H9 (cell line): ENCODE measurements at regions not wholly inside any gene's neighbourhood (a gene's known extent, or its start where the extent isn't known, plus 50 kb on each side); places are given as distances from the start of the nearest gene placed in this dataset.

Experiments used
- DNase-seq: peaks from one replicate; pipeline ENCODE4 v3.0.0-alpha.2; 2017
- H2AFZ ChIP-seq: one replicate; pipeline ENCODE4 v1.6.1; 2013; ENCODE audit warnings: mild to moderate bottlenecking, low read length, control low read depth, moderate library complexity
- H2AK5ac ChIP-seq: 2 replicates; pipeline ENCODE4 v1.6.1; 2013; ENCODE audit warnings: low read length, control low read depth, mixed read lengths; ENCODE audit not compliant: insufficient read length
- H2BK120ac ChIP-seq: one replicate; pipeline ENCODE4 v1.6.1; 2013; ENCODE audit warnings: low read depth, mild to moderate bottlenecking, low read length, control low read depth, inconsistent platforms; ENCODE audit not compliant: poor library complexity, severe bottlenecking
- H2BK12ac ChIP-seq: 2 replicates; pipeline ENCODE4 v1.6.1; 2013; ENCODE audit warnings: low read length, control low read depth, mixed read lengths, low read depth; ENCODE audit not compliant: insufficient read length
- H2BK15ac ChIP-seq: 2 replicates; pipeline ENCODE4 v1.6.1; 2013; ENCODE audit warnings: low read depth, low read length, control low read depth
- H2BK20ac ChIP-seq: one replicate; pipeline ENCODE4 v1.6.1; 2013; ENCODE audit warnings: low read depth, mild to moderate bottlenecking, low read length, control low read depth, inconsistent platforms; ENCODE audit not compliant: poor library complexity, severe bottlenecking
- H2BK5ac ChIP-seq: 2 replicates; pipeline ENCODE4 v1.6.1; 2013; ENCODE audit warnings: low read length, control low read depth, mixed read lengths; ENCODE audit not compliant: insufficient read length
- H3K14ac ChIP-seq: 2 replicates; pipeline ENCODE4 v1.6.1; 2013; ENCODE audit warnings: low read length, control low read depth; ENCODE audit not compliant: insufficient read depth
- H3K18ac ChIP-seq: 2 replicates; pipeline ENCODE4 v1.6.1; 2013; ENCODE audit warnings: low read depth, mild to moderate bottlenecking, mixed read lengths, low read length, control low read depth; ENCODE audit not compliant: insufficient read length
- H3K23ac ChIP-seq: 2 replicates; pipeline ENCODE4 v1.6.1; 2013; ENCODE audit warnings: low read length, control low read depth, mixed read lengths, low read depth; ENCODE audit not compliant: insufficient read length
- H3K23me2 ChIP-seq: 2 replicates; pipeline ENCODE4 v1.6.1; 2013; ENCODE audit warnings: low read depth, mild to moderate bottlenecking, mixed read lengths, low read length, control low read depth; ENCODE audit not compliant: insufficient read length, poor library complexity, severe bottlenecking
- H3K27ac ChIP-seq: 2 replicates; pipeline ENCODE4 v1.5.1; 2013; ENCODE audit warnings: low read length, control low read depth, mixed read lengths, low read depth; ENCODE audit not compliant: insufficient read length
- H3K27me3 ChIP-seq: 2 replicates; pipeline ENCODE4 v1.6.1; 2013; ENCODE audit warnings: low read length, control low read depth, inconsistent platforms; ENCODE audit not compliant: insufficient read depth
- H3K4ac ChIP-seq: 2 replicates; pipeline ENCODE4 v1.6.1; 2013; ENCODE audit warnings: low read depth, mild to moderate bottlenecking, control low read depth, inconsistent platforms, low read length, moderate library complexity
- H3K4me1 ChIP-seq: 2 replicates; pipeline ENCODE4 v1.6.1; 2013; ENCODE audit warnings: low read length, control low read depth, inconsistent platforms; ENCODE audit not compliant: insufficient read depth
- H3K4me2 ChIP-seq: 2 replicates; pipeline ENCODE4 v1.6.1; 2013; ENCODE audit warnings: low read length, control low read depth, mixed read lengths; ENCODE audit not compliant: insufficient read length, insufficient read depth
- H3K56ac ChIP-seq: 2 replicates; pipeline ENCODE4 v1.6.1; 2013; ENCODE audit warnings: low read depth, mild to moderate bottlenecking, mixed read lengths, low read length, control low read depth; ENCODE audit not compliant: insufficient read length
- H3K79me1 ChIP-seq: 2 replicates; pipeline ENCODE4 v1.6.1; 2013; ENCODE audit warnings: low read depth, mild to moderate bottlenecking, moderate library complexity, low read length, control low read depth, inconsistent platforms; ENCODE audit not compliant: insufficient read depth, poor library complexity, severe bottlenecking
- H3K79me2 ChIP-seq: 2 replicates; pipeline ENCODE4 v1.6.1; 2013; ENCODE audit warnings: low read length, control low read depth, inconsistent platforms; ENCODE audit not compliant: insufficient read depth
- H3K9ac ChIP-seq: 2 replicates; pipeline ENCODE4 v1.6.1; 2013; ENCODE audit warnings: low read length, control low read depth, mixed read lengths; ENCODE audit not compliant: insufficient read length; ENCODE audit errors: extremely low read depth
- H3K9me3 ChIP-seq: one replicate; pipeline ENCODE4 v1.6.1; 2013; ENCODE audit warnings: low read depth, low read length, inconsistent platforms; ENCODE audit not compliant: control insufficient read depth
- H3T11ph ChIP-seq: one replicate; pipeline ENCODE4 v1.6.1; 2013; ENCODE audit warnings: mild to moderate bottlenecking, low read length, control low read depth, inconsistent platforms
- H4K20me1 ChIP-seq: one replicate; pipeline ENCODE4 v1.6.1; 2013; ENCODE audit not compliant: control insufficient read depth, insufficient read length, insufficient read depth
- H4K5ac ChIP-seq: 2 replicates; pipeline ENCODE4 v1.6.1; 2013; ENCODE audit warnings: low read depth, mild to moderate bottlenecking, mixed read lengths, low read length, control low read depth; ENCODE audit not compliant: insufficient read length
- H4K8ac ChIP-seq: replicated peaks from 2 replicates; pipeline ENCODE4 v1.6.1; 2013; ENCODE audit warnings: low read length, control low read depth, mixed read lengths, low read depth; ENCODE audit not compliant: insufficient read length
- H4K91ac ChIP-seq: 2 replicates; pipeline ENCODE4 v1.6.1; 2013; ENCODE audit warnings: low read depth, mild to moderate bottlenecking, moderate library complexity, mixed read lengths, low read length, control low read depth; ENCODE audit not compliant: insufficient read length
- H3K27ac Mint-ChIP-seq, 3 experiments: 2 replicates in 2 of 3; 3 replicates in 1 of 3; pipeline ENCODE4 v1.8.0; 2020 to 2021; ENCODE audit warnings: mixed read lengths in 3 of 3, mild to moderate bottlenecking in 1 of 3, moderate library complexity in 1 of 3
- H3K27me3 Mint-ChIP-seq: 2 replicates; pipeline ENCODE4 v1.8.0; 2021; ENCODE audit warnings: low read depth, mild to moderate bottlenecking, moderate library complexity, mixed read lengths
- H3K36me3 Mint-ChIP-seq, 3 experiments: 2 replicates in 2 of 3; 3 replicates in 1 of 3; pipeline ENCODE4 v1.8.0; 2020 to 2021; ENCODE audit warnings: low read depth in 3 of 3, mixed read lengths in 3 of 3; ENCODE audit not compliant: insufficient read depth in 1 of 3
- H3K4me1 Mint-ChIP-seq, 2 experiments: 2 replicates each; pipeline ENCODE4 v1.8.0; 2020; ENCODE audit warnings: mixed read lengths in 2 of 2
- H3K4me3 Mint-ChIP-seq, 2 experiments: 2 replicates in 1 of 2; 3 replicates in 1 of 2; pipeline ENCODE4 v1.8.0; 2020 to 2021; ENCODE audit warnings: mild to moderate bottlenecking in 2 of 2, mixed read lengths in 2 of 2, moderate library complexity in 1 of 2
- H3K9me3 Mint-ChIP-seq, 2 experiments: 2 replicates in 1 of 2; 3 replicates in 1 of 2; pipeline ENCODE4 v1.8.0; 2020; ENCODE audit warnings: mild to moderate bottlenecking in 2 of 2, mixed read lengths in 2 of 2, moderate library complexity in 1 of 2
- CTCF ChIP-seq: fragments of 200-600 bp; sonication (generic); conservative IDR thresholded peaks from 3 replicates; pipeline ENCODE4 v1.8.0; 2021; ENCODE audit warnings: antibody characterized with exemption, mild to moderate bottlenecking
- WGBS: extraction: QIAGEN DNeasy Blood & Tissue Kit; methylation state at CpG from one replicate; pipeline ENCODE4 v1.1.7; 2013; ENCODE audit warnings: missing lambda C conversion rate, low lambda C conversion rate, mixed read lengths; ENCODE audit not compliant: insufficient read length; ENCODE audit errors: extremely low coverage; 5-methylcytosine and 5-hydroxymethylcytosine counted together

DNA sequence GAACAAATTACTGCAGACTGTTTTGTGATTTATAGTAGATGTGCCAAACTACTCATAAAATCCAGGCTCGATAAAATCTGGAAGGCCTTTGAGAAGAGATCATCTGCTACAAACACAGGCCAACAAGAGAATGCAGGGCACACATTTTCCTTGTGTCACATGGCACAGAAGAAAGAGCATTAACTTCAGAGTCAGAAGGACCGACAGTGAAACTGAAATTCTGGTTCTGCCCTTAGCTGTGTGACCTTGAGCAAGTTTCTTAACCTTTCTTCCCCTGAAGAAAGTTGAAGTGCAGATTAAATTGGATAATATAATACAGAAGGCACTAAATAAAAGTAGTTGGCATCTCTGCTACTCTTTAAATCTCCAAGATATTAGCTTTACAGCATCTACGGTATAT, 338.4 kb upstream of the IRAK1BP1 start:
- Histone ChIP-seq H3K79me1 (no peaks in the 10 kb centered on the region), H2AFZ (no peak overlapping the region), H4K91ac (no peak overlapping the region), H3K4me2 (no peak overlapping the region), H3K56ac (no peak overlapping the region), H2BK120ac (no peak overlapping the region), H2BK5ac (no peak overlapping the region), H3K23me2 (no peaks in the 10 kb centered on the region), H3K27ac (no peak overlapping the region), H2BK15ac (no peak overlapping the region), H2AK5ac (no peak overlapping the region), H3K9me3 (no peaks in the 10 kb centered on the region), H3K18ac (no peak overlapping the region), H4K20me1 (no peaks in the 10 kb centered on the region), H3K23ac (no peak overlapping the region), H2BK12ac (no peak overlapping the region), H2BK20ac (no peak overlapping the region), H3T11ph (no peak overlapping the region), H3K14ac (no peak overlapping the region), H4K5ac (no peak overlapping the region), H3K4me1 (no peaks in the 10 kb centered on the region), H3K9ac (no peak overlapping the region), H3K27me3 (no peaks in the 10 kb centered on the region), H4K8ac (no peak overlapping the region), H3K4ac (no peak overlapping the region), H3K79me2 (no peaks in the 10 kb centered on the region)
- no peaks in the 10 kb centered on the region for H3K4me1 Mint-ChIP-seq
- H3K36me3 Mint-ChIP-seq, result no peaks in the 10 kb centered on the region
- TF ChIP-seq CTCF, result no peak
- no CpG with 5 or more reads among the region's 3 CpGs for WGBS
- no peak overlapping the region for H3K27ac Mint-ChIP-seq
- no peaks in the 10 kb centered on the region for H3K9me3 Mint-ChIP-seq
- H3K27me3 Mint-ChIP-seq, result no peaks in the 10 kb centered on the region
- no peak for DNase-seq
- no peak overlapping the region for H3K4me3 Mint-ChIP-seq
